ENCODE measurements at regions not wholly inside any gene's neighbourhood (a gene's known extent, or its start where the extent isn't known, plus 50 kb on each side); places are given as distances from the start of the nearest gene placed in this dataset.

DNA sequence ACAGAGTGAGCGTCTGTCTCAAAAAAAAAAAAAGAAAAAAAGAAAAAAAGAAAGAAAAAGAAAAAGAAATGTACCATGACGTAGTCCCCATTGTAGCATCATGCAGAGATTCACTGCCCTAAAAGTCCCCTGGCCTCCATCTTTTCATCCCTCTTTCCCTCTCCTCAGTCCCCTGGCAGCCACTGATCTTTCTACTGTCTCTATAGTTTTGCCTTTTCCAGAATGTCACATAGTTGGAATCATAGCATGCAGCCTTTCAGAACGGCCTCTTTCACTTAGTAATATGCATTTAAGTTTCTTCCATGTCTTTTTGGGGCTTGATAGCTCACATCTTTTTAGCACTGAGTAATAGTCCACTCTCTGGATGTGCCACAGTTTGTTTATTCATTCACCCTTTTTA is 60.5 kb upstream of the NCOR2 start:
- DNase-seq, result no peak

DNA sequence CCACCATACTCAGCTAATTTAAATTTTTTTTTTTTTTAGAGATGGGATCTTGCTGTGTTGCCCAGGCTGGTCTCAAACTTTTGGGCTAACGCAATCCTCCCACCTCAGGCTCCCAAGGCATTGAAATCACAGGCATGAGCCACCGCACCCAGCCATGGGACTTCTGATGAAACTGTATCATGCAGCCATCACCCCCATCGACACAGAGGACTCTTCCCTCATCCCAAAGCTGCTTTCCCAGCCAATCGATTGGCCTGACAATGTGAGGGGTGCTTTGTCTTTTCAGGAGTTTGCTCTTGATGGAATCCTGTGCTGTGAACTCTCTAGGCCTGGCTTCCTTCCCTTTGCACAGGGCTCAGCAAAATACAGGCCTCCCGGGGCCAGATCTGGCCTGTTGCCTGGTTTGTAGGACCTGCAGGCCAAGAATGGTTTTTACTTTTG is 59.6 kb upstream of the NCOR2 start:
- DNase-seq, result no peak

DNA sequence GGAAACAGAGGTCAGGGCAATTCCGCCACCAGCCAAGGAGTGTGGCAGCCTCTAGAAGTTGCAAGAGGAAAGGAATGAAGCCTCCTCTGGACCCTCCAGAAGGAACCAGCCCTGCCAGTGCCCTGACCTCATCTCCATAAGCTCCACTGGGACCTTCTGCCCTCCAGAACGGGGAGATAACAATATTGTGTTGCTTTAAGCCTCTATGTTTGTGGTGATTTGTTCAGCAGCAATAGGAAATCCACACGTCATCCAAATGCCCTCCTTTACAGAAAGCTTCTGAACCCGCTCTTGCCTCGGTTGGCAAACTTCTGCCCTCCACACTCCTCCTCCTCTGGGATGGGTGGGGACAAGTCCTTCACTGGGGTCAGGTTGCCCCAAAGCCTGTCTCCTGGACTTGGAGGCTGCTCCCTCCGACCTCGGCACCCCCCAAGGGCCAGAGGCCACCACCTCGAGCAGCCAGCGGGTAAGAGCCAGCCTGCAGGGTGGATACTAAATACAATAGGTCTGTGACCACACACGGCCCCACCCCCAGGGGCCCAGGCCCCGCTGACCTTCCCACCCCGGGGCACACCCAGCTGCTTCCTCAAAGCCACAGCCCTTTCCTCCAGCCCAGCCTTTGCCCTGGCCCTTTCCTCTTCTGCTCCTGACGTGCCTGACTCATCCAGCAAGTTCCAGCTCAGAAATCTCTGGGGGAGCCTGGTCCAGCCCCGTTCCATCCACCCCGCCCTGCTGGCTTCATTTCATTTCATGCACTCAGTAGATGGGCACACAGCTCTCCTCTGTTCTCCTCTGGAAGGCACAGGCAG is 58.7 kb upstream of the NCOR2 start:
- DNase-seq, result no peak

DNA sequence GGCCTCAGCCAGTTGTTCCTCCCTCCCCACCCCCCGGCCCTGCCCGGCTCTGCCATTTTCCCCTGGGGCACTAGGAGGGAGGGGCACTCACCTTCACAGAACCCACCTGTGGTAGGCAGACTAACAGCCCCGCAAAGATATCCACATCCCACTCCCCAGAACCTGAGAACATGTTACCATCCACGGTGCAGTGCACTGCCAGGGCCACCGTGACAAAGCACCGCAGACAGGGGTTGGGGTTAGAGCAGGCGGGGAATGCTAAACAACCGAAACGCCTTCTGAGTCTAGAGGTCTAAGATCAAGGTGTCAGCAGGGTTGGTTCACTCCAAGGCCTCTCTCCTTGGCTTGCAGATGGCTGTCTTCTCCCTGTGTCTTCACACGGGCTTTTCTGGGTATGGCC is 57.4 kb upstream of the NCOR2 start:
- DNase-seq, result no peak

DNA sequence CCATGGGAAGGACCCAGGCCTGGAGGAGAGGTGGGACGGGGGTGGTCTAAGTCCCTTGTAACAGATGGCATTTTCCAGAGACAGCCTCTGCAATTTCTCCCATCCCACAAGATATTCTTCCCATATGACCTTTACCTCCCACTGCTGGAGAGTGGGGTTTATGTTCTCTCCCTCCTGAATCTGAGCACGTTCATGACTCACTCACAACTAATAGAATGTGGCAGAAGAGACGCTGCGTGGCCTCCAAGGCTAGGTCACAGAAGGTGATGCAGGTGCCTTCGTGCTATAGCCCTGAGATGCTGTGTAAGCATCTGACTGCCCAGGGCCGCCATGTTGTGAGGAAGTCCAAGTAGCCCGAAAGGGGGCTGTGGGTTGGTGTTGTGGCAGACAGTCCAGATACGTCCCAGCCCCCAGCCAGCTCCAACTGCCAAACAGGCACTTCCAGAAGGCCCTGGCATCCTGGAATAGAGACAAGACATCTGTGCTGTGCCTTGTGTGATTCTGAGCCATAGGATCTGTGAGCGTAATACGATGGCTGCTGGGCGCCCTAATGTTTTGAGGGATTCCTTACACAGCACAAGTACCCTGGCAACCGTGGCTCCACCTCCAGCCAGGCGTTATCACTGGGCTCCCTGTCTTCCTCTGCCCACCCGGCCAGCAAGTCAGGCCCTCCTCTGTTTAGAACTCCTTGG is 56.1 kb upstream of the NCOR2 start:
- no peak for DNase-seq

DNA sequence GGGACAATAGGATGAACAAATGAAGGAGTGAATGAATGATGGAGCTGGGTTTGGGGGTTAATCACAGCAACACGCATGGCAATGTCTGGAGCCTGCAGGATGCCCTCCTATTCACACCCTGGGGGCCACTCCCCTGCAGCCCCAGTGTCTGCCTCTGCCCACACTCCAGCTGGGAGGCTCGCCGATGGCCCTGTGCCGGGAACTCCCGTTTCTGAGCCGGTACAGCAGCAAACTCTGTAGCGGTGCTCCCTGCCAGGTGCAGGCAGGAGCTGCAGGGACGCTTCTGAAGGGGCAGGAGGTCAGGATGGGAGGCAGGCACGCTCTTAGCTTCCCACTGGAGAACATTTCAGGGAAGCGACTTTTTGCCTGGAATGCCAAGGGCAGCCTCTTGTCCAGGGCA is 55.4 kb upstream of the NCOR2 start:
- no peak for DNase-seq

DNA sequence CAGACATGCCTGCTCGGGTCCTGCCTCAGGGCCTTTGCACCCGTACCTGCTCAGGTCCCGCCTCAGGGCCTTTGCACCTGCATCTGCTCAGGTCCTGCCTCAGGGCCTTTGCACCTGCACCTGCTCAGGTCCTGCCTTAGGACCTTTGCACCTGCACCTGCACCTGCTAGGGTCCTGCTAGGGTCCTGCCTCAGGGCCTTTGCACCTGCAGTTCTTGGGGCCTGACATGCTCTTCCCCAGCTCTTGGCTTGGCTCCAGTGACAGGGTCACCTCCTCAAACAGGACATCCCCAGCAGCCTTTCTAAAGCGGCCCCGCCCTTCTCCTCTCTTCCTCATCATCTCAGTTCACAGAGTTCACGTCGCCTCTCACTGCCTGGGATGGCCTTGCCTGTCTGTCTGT is 54.9 kb upstream of the NCOR2 start:
- no peak for DNase-seq

DNA sequence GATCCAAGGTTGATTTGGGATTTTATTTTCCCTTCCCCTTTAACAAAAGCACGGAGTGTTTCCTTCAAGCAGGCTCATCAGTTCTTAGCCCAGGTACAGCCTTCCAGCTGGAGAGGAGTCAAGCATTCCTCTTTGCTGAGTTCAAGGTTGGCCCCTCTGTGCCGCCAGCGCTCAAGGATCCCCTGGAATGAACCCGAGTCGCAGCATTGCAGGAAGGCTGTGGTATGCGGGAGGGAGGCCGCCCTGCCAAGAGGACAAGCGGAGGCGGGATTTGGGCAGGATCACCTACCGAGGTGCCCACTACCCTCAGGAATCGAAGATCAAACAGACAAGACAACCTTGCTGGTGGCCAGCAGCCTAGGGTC is 53.9 kb upstream of the NCOR2 start:
- DNase-seq, result no peak

DNA sequence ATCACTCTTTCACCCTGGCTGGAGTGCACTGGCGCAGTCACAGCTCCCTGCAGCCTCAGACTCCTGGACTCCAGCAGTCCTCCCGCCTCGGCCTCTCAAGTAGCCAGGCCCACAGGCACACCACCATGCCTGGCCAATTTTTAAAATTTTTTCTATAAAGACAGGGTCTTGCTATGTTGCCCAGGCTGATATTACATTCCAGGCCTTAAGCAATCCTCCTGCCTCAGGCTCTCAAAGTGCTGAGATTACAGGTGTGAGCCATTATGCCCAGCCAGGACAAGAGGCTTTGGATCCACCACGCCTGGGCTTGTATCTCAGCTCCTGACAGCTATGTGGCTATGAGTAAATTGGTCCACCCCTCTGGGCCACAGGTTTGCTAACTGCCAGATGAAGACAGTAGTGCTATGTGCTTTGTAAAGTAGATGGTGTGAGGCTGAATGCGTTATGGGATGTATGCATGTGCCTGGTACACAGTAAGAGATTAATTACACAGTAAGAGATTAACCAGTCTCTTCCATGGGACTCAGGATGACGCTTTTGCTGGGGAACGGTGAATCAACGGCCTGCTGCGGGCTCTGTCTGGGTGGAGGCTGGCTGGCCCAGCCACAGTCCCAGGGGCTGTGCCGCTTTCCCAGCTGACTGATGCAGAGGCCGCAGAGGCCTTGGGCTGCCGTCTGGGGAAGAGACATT is 53.3 kb upstream of the NCOR2 start:
- no peak for DNase-seq

DNA sequence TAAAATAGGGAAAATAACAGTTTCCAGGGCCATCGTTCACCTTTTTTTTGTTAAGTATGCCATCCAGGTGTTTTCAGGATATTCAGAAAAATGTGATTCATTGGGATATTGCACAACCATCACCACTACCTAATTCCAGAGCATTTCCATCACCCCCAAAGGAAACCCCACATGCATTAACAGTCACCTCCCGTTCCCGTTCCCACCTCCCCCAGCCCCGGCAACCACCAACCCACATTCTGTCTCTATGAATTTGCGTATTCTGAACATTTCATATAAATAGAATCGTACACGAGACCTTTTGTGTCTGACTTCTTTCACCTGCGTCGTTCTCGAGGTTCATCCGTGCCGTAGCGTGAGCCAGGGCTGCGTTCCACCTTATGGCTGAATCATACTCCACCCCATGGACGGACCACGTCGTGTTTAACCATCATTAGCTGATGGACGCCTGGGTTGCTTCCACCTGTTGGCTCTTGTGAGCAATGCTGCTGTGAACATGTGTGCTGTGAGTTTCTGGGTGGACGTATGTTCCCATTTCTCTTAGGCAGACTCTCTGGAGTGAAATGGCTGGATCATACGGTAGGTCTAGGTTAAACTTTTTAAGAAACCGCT is 51.0 kb upstream of the NCOR2 start:
- DNase-seq, result no peak

DNA sequence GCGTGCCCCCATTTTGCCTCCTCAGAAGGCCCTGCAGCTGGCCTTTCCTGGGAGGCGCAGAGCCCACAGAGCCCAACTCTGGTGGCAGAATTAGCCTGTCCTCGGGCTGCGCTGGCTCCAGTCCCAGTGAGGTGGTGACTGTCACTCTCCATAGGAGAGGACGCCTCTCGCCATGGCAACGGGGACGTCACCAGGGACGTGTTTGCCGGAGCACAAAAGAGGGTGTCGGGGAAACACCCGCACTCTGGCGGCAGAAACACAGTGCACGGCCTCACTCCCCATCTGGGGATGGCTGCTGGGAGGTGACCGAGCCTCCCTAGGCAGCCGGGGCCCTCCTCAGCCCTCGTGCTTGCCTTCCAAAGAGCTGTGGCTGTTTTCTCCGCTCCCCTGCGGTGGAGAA is 50.2 kb upstream of the NCOR2 start:
- no peak for DNase-seq

Data from DMS 273 treated with DMSO at 0.1 percent for 48 hours (cell line).